GM19372 (cell line): ENCODE measurements at regions not wholly inside any gene's neighbourhood (a gene's known extent, or its start where the extent isn't known, plus 50 kb on each side); places are given as distances from the start of the nearest gene placed in this dataset.

Experiments
- ATAC-seq: cut with Tn5 transposase; IDR thresholded peaks from one replicate; pipeline ENCODE4 v1.9.1; 2021; ENCODE audit warnings: mild to moderate bottlenecking, low read depth, moderate library complexity; ENCODE audit not compliant: unreplicated experiment

GRCh38 chr2:120878970-120879369, 143.3 kb downstream of the GLI2 start:
- no peak for ATAC-seq

GRCh38 chr2:120879431-120880295, 144.0 kb downstream of the GLI2 start:
- ATAC-seq, result no peak

- ATAC-seq, result no peak
Observed at GRCh38 chr2:120880381-120880780, 144.7 kb downstream of the GLI2 start.

- no peak for ATAC-seq
Observed at GRCh38 chr2:120881981-120882788, 146.5 kb downstream of the GLI2 start.

- ATAC-seq, result no peak
Observed at GRCh38 chr2:120883607-120884440, 148.2 kb downstream of the GLI2 start.

GRCh38 chr2:120884472-120885290, 149.0 kb downstream of the GLI2 start:
- ATAC-seq, result no peak

- ATAC-seq, result no peak
Observed at GRCh38 chr2:120885321-120885720, 149.7 kb downstream of the GLI2 start.

GRCh38 chr2:120885749-120886148, 150.1 kb downstream of the GLI2 start:
- ATAC-seq, result no peak

- no peak for ATAC-seq
Observed at GRCh38 chr2:120886534-120887319, 151.1 kb downstream of the GLI2 start.

GRCh38 chr2:120887320-120887697, 151.6 kb downstream of the GLI2 start:
- no peak for ATAC-seq

- no peak for ATAC-seq
Observed at GRCh38 chr2:120887741-120888231, 152.1 kb downstream of the GLI2 start.

- ATAC-seq, result no peak
Observed at GRCh38 chr2:120888851-120889250, 153.2 kb downstream of the GLI2 start.

- no peak for ATAC-seq
Observed at GRCh38 chr2:120889936-120890335, 154.3 kb downstream of the GLI2 start.

GRCh38 chr2:120890566-120891360, 155.1 kb downstream of the GLI2 start:
- no peak for ATAC-seq

GRCh38 chr2:120892271-120892966, 156.8 kb downstream of the GLI2 start:
- ATAC-seq, result no peak

- no peak for ATAC-seq
Observed at GRCh38 chr2:120892967-120893667, 157.4 kb downstream of the GLI2 start.
